Fibroblast of lung (primary cell): ENCODE measurements at regions not wholly inside any gene's neighbourhood (a gene's known extent, or its start where the extent isn't known, plus 50 kb on each side); places are given as distances from the start of the nearest gene placed in this dataset.

ENCODE experiments used
- DNase-seq, 2 donors: peaks; one replicate each; pipeline versions ENCODE4 v3.0.0 to v3.0.0-alpha.2; 2010; ENCODE audit warnings: low read depth in 2 of 2
- H2AFZ ChIP-seq: 2 replicates; pipeline ENCODE4 v1.5.1; 2012; ENCODE audit warnings: low read length, control low read depth, inconsistent platforms
- H3K27ac ChIP-seq: 2 replicates; pipeline ENCODE4 v1.5.1; 2011; ENCODE audit warnings: low read length, control low read depth; ENCODE audit not compliant: insufficient read depth
- H3K27me3 ChIP-seq: 2 replicates; pipeline ENCODE4 v1.5.1; 2011; ENCODE audit warnings: mild to moderate bottlenecking, low read length; ENCODE audit not compliant: control insufficient read depth, insufficient read depth
- H3K36me3 ChIP-seq: 2 replicates; pipeline ENCODE4 v1.5.1; 2011; ENCODE audit warnings: low read length; ENCODE audit not compliant: control insufficient read depth, insufficient read depth
- H3K4me1 ChIP-seq: 2 replicates; pipeline ENCODE4 v1.5.1; 2011; ENCODE audit warnings: low read length; ENCODE audit not compliant: control insufficient read depth, insufficient read depth; ENCODE audit errors: extremely low read depth
- H3K4me2 ChIP-seq: 2 replicates; pipeline ENCODE4 v1.5.1; 2011; ENCODE audit warnings: low read length, control low read depth; ENCODE audit not compliant: insufficient read depth; ENCODE audit errors: extremely low read depth
- H3K4me3 ChIP-seq, 4 experiments: fragments of 200-600 bp in 1 of 4; sonication (generic) in 1 of 4; replicated peaks in 1 of 4; 2 replicates each; pipeline ENCODE4 v1.5.1; 2011 to 2016; ENCODE audit warnings: low read length in 4 of 4, low read depth in 3 of 4, mild to moderate bottlenecking in 3 of 4, control low read depth in 2 of 4, inconsistent platforms in 1 of 4, mixed read lengths in 1 of 4; ENCODE audit not compliant: insufficient read depth in 1 of 4; ENCODE audit errors: control extremely low read depth in 1 of 4
- H3K79me2 ChIP-seq: 2 replicates; pipeline ENCODE4 v1.5.1; 2012; ENCODE audit warnings: mild to moderate bottlenecking, low read length, inconsistent platforms; ENCODE audit not compliant: control insufficient read depth, insufficient read depth
- H3K9ac ChIP-seq: 2 replicates; pipeline ENCODE4 v1.5.1; 2011; ENCODE audit warnings: mild to moderate bottlenecking, low read length, control low read depth; ENCODE audit not compliant: insufficient read depth
- H3K9me3 ChIP-seq: 2 replicates; pipeline ENCODE4 v1.5.1; 2012; ENCODE audit warnings: low read depth, low read length; ENCODE audit not compliant: control insufficient read depth, insufficient read depth
- H4K20me1 ChIP-seq: 2 replicates; pipeline ENCODE4 v1.5.1; 2011; ENCODE audit warnings: low read length; ENCODE audit not compliant: control insufficient read depth, insufficient read depth; ENCODE audit errors: extremely low read depth
- CTCF ChIP-seq, 2 donors: IDR thresholded peaks in 1 of 2; conservative IDR thresholded peaks in 1 of 2; 1 replicate in 1 of 2; 2 replicates in 1 of 2; pipeline ENCODE4 v1.5.1; 2011 to 2012; ENCODE audit warnings: low read length in 2 of 2, control low read depth in 1 of 2, inconsistent platforms in 1 of 2, low read depth in 1 of 2, mild to moderate bottlenecking in 1 of 2
- EZH2 ChIP-seq: IDR thresholded peaks from 2 replicates; pipeline ENCODE4 v1.5.1; 2012; ENCODE audit warnings: low read length, control low read depth, mild to moderate bottlenecking; ENCODE audit errors: missing control alignments

DNA sequence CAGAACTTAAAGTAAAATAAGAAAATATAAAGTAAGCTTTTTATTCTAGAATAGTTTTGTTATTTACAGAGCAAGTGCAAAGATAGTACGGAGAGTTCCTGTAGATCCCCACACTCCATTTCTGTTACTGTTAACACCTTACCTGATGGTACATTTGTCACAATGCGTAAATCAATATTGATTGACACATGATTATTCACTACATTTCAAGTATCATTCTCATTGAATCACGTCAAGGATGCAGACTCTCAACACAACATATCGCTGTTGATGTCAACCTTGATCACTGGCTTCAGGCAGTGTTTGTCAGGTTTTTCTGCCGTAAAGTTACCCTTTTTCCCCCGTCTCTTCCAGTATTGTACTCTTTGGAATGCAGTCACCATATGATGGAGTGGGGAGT is 64.2 kb upstream of the WSCD1 start:
- H3K4me2 ChIP-seq = no peak overlapping the region
- H3K79me2 ChIP-seq = no peaks in the 10 kb centered on the region
- no peak overlapping the region for H2AFZ ChIP-seq
- H3K27ac ChIP-seq = no peak overlapping the region
- DNase-seq = no peak
- TF ChIP-seq EZH2 = no peak
- TF ChIP-seq CTCF (conservative IDR thresholded peaks at IDR 0.05 in 1 of 2, IDR thresholded peaks at IDR 0.05 in 1 of 2; ENCODE audit: low read depth in 1 of 2, low read length in 2 of 2) = no peak
- no peak overlapping the region for H3K9ac ChIP-seq
- H3K9me3 ChIP-seq = no peaks in the 10 kb centered on the region
- no peaks in the 10 kb centered on the region for H4K20me1 ChIP-seq
- no peak overlapping the region for H3K4me3 ChIP-seq
- H3K27me3 ChIP-seq = no peaks in the 10 kb centered on the region
- H3K4me1 ChIP-seq = no peaks in the 10 kb centered on the region
- no peaks in the 10 kb centered on the region for H3K36me3 ChIP-seq

- no peak for TF ChIP-seq EZH2
- TF ChIP-seq CTCF (conservative IDR thresholded peaks at IDR 0.05 in 1 of 2, IDR thresholded peaks at IDR 0.05 in 1 of 2; ENCODE audit: low read depth in 1 of 2, low read length in 2 of 2) = no peak
- H3K36me3 ChIP-seq = no peaks in the 10 kb centered on the region
- H3K4me2 ChIP-seq = no peak overlapping the region
- no peaks in the 10 kb centered on the region for H3K9me3 ChIP-seq
- H3K4me1 ChIP-seq = no peaks in the 10 kb centered on the region
- H2AFZ ChIP-seq = no peak overlapping the region
- no peak overlapping the region for H3K9ac ChIP-seq
- no peaks in the 10 kb centered on the region for H3K27me3 ChIP-seq
- H4K20me1 ChIP-seq = no peaks in the 10 kb centered on the region
- H3K79me2 ChIP-seq = no peaks in the 10 kb centered on the region
- no peak overlapping the region for H3K27ac ChIP-seq
- no peak for DNase-seq
- H3K4me3 ChIP-seq = no peak overlapping the region
These were observed 59.0 kb upstream of the WSCD1 start for GRCh38 chr17:6011206-6011605.

GRCh38 chr17:6018788-6019187 is 51.4 kb upstream of the WSCD1 start:
- no peak overlapping the region for H3K27ac ChIP-seq
- TF ChIP-seq CTCF (conservative IDR thresholded peaks at IDR 0.05 in 1 of 2, IDR thresholded peaks at IDR 0.05 in 1 of 2; ENCODE audit: low read depth in 1 of 2, low read length in 2 of 2) (no peak), EZH2 (no peak)
- no peaks in the 10 kb centered on the region for H3K4me1 ChIP-seq
- no peak for DNase-seq
- H3K4me2 ChIP-seq = no peak overlapping the region
- H2AFZ ChIP-seq = no peak overlapping the region
- H3K9ac ChIP-seq = no peak overlapping the region
- H3K27me3 ChIP-seq = no peaks in the 10 kb centered on the region
- no peaks in the 10 kb centered on the region for H4K20me1 ChIP-seq
- no peak overlapping the region for H3K4me3 ChIP-seq
- no peaks in the 10 kb centered on the region for H3K9me3 ChIP-seq
- H3K36me3 ChIP-seq = no peaks in the 10 kb centered on the region
- no peaks in the 10 kb centered on the region for H3K79me2 ChIP-seq
